ENCODE measurements at regions not wholly inside any gene's neighbourhood (a gene's known extent, or its start where the extent isn't known, plus 50 kb on each side); places are given as distances from the start of the nearest gene placed in this dataset.

DNA sequence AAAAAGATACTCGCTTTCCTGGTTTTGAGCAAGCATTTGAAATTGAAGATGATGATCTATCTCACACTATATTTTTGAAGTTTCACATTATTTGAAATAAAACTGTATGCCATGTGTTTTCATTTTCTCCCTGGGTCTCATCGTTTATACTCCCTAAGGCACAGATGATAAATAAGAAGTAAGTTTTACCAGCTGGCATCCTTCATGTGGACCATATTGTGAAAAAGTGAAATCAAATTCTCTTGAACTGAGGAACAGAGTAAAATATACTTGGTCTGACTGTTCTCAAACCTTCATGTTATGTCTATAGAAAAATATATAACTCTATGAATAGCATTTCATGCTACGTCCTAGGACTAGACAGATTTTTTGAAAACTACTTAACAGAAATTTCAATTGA lies 1600.9 kb upstream of the C9orf72 start:
- 84% methylated on average over 3 of the region's 3 CpGs; no CpG with 5 or more reads in 1 of the 2 experiments for WGBS, 2 experiments (ENCODE audit: extremely low coverage in 1 of 2, insufficient coverage in 1 of 2, insufficient read length in 1 of 2, insufficient replicate concordance in 2 of 2, low coverage in 1 of 2, low lambda C conversion rate in 2 of 2, missing lambda C conversion rate in 1 of 2)
- no peak for TF ChIP-seq TEAD4 (IDR thresholded peaks at IDR 0.05; ENCODE audit: low read depth, low read length)
- no peak for TF ChIP-seq MAFK (IDR thresholded peaks at IDR 0.05; ENCODE audit: low read depth, low read length)
- no peak for TF ChIP-seq TCF12 (IDR thresholded peaks at IDR 0.05; ENCODE audit: low read depth, low read length)
- no peak for TF ChIP-seq SP4 (IDR thresholded peaks at IDR 0.05; ENCODE audit: low read length)
- TF ChIP-seq, protein P1, sequence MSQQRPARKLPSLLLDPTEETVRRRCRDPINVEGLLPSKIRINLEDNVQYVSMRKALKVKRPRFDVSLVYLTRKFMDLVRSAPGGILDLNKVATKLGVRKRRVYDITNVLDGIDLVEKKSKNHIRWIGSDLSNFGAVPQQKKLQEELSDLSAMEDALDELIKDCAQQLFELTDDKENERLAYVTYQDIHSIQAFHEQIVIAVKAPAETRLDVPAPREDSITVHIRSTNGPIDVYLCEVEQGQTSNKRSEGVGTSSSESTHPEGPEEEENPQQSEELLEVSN (IDR thresholded peaks at IDR 0.05) = no peak
- no peak for TF ChIP-seq SAP30 (IDR thresholded peaks at IDR 0.05; ENCODE audit: insufficient read depth, insufficient replicate concordance, low read length)
- no peak for TF ChIP-seq CHD1 (IDR thresholded peaks at IDR 0.05; ENCODE audit: low read depth, low read length)
- TF ChIP-seq, protein P2, sequence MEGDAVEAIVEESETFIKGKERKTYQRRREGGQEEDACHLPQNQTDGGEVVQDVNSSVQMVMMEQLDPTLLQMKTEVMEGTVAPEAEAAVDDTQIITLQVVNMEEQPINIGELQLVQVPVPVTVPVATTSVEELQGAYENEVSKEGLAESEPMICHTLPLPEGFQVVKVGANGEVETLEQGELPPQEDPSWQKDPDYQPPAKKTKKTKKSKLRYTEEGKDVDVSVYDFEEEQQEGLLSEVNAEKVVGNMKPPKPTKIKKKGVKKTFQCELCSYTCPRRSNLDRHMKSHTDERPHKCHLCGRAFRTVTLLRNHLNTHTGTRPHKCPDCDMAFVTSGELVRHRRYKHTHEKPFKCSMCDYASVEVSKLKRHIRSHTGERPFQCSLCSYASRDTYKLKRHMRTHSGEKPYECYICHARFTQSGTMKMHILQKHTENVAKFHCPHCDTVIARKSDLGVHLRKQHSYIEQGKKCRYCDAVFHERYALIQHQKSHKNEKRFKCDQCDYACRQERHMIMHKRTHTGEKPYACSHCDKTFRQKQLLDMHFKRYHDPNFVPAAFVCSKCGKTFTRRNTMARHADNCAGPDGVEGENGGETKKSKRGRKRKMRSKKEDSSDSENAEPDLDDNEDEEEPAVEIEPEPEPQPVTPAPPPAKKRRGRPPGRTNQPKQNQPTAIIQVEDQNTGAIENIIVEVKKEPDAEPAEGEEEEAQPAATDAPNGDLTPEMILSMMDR (IDR thresholded peaks at IDR 0.05; ENCODE audit: control extremely low read depth in 1 of 3, insufficient read depth in 1 of 3, low read depth in 1 of 3, low read length in 3 of 3) = no peak
- TF ChIP-seq, protein P3, sequence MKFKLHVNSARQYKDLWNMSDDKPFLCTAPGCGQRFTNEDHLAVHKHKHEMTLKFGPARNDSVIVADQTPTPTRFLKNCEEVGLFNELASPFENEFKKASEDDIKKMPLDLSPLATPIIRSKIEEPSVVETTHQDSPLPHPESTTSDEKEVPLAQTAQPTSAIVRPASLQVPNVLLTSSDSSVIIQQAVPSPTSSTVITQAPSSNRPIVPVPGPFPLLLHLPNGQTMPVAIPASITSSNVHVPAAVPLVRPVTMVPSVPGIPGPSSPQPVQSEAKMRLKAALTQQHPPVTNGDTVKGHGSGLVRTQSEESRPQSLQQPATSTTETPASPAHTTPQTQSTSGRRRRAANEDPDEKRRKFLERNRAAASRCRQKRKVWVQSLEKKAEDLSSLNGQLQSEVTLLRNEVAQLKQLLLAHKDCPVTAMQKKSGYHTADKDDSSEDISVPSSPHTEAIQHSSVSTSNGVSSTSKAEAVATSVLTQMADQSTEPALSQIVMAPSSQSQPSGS (IDR thresholded peaks at IDR 0.05; ENCODE audit: low read length) = no peak
- TF ChIP-seq EP300 (IDR thresholded peaks at IDR 0.05; ENCODE audit: borderline replicate concordance in 1 of 2, low read depth in 2 of 2, low read length in 2 of 2) = no peak

More for the DNA sequence above, 1600.9 kb upstream of the C9orf72 start:
- Histone ChIP-seq H2AFZ (ENCODE audit: low read length) (no peak overlapping the region), H2BK5ac (ENCODE audit: low read depth, low read length) (no peak overlapping the region), H3K79me2 (ENCODE audit: control insufficient read depth in 1 of 2, insufficient read depth in 2 of 2, low read length in 2 of 2) (peaks cover 0 to 4% of the 10 kb centered on the region in 2 experiments; a peak in 2 of 4 replicates), H3K36me3 (ENCODE audit: control insufficient read depth in 2 of 4, insufficient read depth in 4 of 4, low read length in 3 of 4) (no peaks in the 10 kb centered on the region), H3K56ac (replicated peaks; ENCODE audit: insufficient read length, low read depth, low read length) (no peak overlapping the region), H3K9ac (replicated peaks in 1 of 4; ENCODE audit: extremely low read depth in 1 of 4, low read depth in 3 of 4, low read length in 3 of 4) (no peak overlapping the region), H4K8ac (ENCODE audit: extremely low read depth, insufficient read depth, low read length) (no peak overlapping the region), H2BK20ac (ENCODE audit: low read length) (no peak overlapping the region), H3K23me2 (ENCODE audit: low read depth, low read length) (no peaks in the 10 kb centered on the region), H3K79me1 (ENCODE audit: low read depth, low read length) (no peaks in the 10 kb centered on the region), H3K4ac (replicated peaks; ENCODE audit: insufficient read length, low read depth, low read length) (no peak overlapping the region), H3K9me3 (ENCODE audit: insufficient read depth in 2 of 2, low read depth in 1 of 2, low read length in 1 of 2) (0 out of 4 replicates have a peak, but pooled peaks cover 0 to 3% of the 10 kb centered on the region in 2 experiments), H4K91ac (replicated peaks; ENCODE audit: insufficient read length, low read length) (no peak overlapping the region), H3K4me2 (ENCODE audit: insufficient read depth in 1 of 2, low read depth in 2 of 2, low read length in 2 of 2) (no peak overlapping the region), H3K14ac (ENCODE audit: insufficient read length) (no peak overlapping the region), H4K5ac (ENCODE audit: insufficient read length, low read depth, low read length) (no peak overlapping the region), H4K20me1 (replicated peaks in 1 of 2; ENCODE audit: control insufficient read depth in 1 of 2, insufficient read depth in 2 of 2, low read length in 2 of 2) (no peaks in the 10 kb centered on the region), H2BK12ac (ENCODE audit: low read depth, low read length) (no peak overlapping the region), H3K18ac (ENCODE audit: extremely low read depth, low read length) (no peak overlapping the region), H2AK5ac (ENCODE audit: low read depth, low read length) (no peak overlapping the region), H3K23ac (ENCODE audit: insufficient read length) (no peak overlapping the region), H3K4me3 (ENCODE audit: extremely low read depth in 1 of 4, insufficient read depth in 2 of 4, low read depth in 3 of 4, low read length in 4 of 4) (no peak overlapping the region), H3K27me3 (replicated peaks in 1 of 4; ENCODE audit: control insufficient read depth in 3 of 4, extremely low read depth in 1 of 4, insufficient read depth in 3 of 4, low read length in 3 of 4) (no peaks in the 10 kb centered on the region), H2BK120ac (replicated peaks; ENCODE audit: low read depth, low read length) (no peak overlapping the region), H3K27ac (ENCODE audit: low read depth, low read length) (no peak overlapping the region), H2BK15ac (ENCODE audit: low read length) (no peak overlapping the region), H3K4me1 (replicated peaks in 1 of 4; ENCODE audit: control insufficient read depth in 3 of 4, insufficient read depth in 4 of 4, low read length in 3 of 4) (no peaks in the 10 kb centered on the region)
- ChIA-PET POLR2A (ENCODE audit: partially characterized antibody) (no interaction called here), CTCF (ENCODE audit: partially characterized antibody) (no interaction called here)
- DNase-seq (ENCODE audit: low read depth in 1 of 2, low spot score in 2 of 2) (no peak), FAIRE-seq (no peak)
